Peyer's patch (tissue), 4 donors: ENCODE measurements at regions not wholly inside any gene's neighbourhood (a gene's known extent, or its start where the extent isn't known, plus 50 kb on each side); places are given as distances from the start of the nearest gene placed in this dataset.

ENCODE experiments used
- DNase-seq, 3 donors: peaks; one replicate each; pipeline ENCODE4 v3.0.0-alpha.2; 2017 to 2019
- H3K27ac ChIP-seq, 4 donors: fragments of 200-600 bp; sonication (generic); one replicate each; pipeline ENCODE4 v1.5.1; 2016 to 2019
- H3K27me3 ChIP-seq, 2 donors: fragments of 200-600 bp; sonication (generic); one replicate each; pipeline ENCODE4 v1.5.1; 2019
- H3K36me3 ChIP-seq, 3 donors: fragments of 200-600 bp; sonication (generic); one replicate each; pipeline ENCODE4 v1.5.1; 2016 to 2019
- H3K4me1 ChIP-seq, 4 donors: fragments of 200-600 bp; sonication (generic); one replicate each; pipeline ENCODE4 v1.5.1; 2016 to 2019
- H3K4me3 ChIP-seq, 4 donors: fragments of 200-600 bp; sonication (generic); 1 replicate in 3 of 4; 2 replicates in 1 of 4; pipeline ENCODE4 v1.5.1; 2016 to 2019; ENCODE audit warnings: mild to moderate bottlenecking in 1 of 4
- H3K9me3 ChIP-seq, 4 donors: fragments of 200-600 bp; sonication (generic); one replicate each; pipeline ENCODE4 v1.5.1; 2016 to 2019; ENCODE audit warnings: mild to moderate bottlenecking in 1 of 4
- POLR2A ChIP-seq, 2 donors: fragments of 450-650 bp; IDR thresholded peaks; one replicate each; pipeline ENCODE4 v1.5.1; 2017; ENCODE audit warnings: antibody characterized with exemption in 2 of 2, mild to moderate bottlenecking in 2 of 2, moderate library complexity in 2 of 2
- TF ChIP-seq, protein P1 (sequence below), 6 experiments: fragments of 450-650 bp in 4 of 6; fragments of 200-600 bp in 2 of 6; sonication (generic) in 1 of 6; IDR thresholded peaks; one replicate each; pipeline ENCODE4 v1.5.1; 2017 to 2019; ENCODE audit warnings: antibody characterized with exemption in 6 of 6, mild to moderate bottlenecking in 3 of 6, moderate library complexity in 1 of 6

DNA sequence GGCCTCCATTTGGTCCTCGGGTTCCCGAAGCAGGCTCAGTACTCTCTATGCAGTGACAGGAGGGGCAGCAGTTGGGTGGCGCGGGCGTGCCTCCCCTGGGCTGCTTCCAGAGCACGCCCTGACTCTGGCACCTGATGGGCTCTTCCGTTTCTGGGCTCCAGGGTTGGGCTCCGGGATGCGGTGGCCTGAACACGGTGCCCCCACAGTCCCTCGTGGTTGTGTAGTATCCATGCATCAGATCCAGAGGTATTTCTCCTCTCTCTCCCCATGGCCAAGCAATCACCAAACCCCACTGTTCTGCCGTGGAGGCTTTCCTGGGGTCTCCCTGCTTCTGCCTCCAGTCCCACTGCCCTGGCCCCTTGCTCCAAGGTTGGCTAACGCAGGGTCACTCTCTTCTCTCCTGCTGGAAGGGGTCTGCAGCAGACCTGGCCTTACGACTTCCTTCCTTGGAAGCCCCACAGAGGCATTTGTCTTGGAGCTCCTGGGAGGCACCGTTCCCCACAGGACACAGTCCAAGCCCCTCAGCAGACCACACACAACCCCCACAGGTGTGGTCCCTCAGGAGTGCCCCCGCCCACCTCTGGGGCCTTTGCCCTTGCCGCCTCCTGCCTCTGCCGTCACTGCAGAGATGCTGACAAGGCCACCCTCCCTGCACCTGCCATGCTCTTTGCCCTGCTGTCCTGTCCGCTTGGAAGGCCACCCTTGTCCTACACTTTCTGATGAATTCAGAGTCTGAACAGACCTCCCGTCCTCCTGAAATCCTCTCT lies 136.6 kb upstream of the ASB18 start:
- H3K4me1 ChIP-seq = no peaks in the 10 kb centered on the region
- H3K27me3 ChIP-seq = no peaks in the 10 kb centered on the region
- no peak overlapping the region for H3K4me3 ChIP-seq
- TF ChIP-seq, protein P1, sequence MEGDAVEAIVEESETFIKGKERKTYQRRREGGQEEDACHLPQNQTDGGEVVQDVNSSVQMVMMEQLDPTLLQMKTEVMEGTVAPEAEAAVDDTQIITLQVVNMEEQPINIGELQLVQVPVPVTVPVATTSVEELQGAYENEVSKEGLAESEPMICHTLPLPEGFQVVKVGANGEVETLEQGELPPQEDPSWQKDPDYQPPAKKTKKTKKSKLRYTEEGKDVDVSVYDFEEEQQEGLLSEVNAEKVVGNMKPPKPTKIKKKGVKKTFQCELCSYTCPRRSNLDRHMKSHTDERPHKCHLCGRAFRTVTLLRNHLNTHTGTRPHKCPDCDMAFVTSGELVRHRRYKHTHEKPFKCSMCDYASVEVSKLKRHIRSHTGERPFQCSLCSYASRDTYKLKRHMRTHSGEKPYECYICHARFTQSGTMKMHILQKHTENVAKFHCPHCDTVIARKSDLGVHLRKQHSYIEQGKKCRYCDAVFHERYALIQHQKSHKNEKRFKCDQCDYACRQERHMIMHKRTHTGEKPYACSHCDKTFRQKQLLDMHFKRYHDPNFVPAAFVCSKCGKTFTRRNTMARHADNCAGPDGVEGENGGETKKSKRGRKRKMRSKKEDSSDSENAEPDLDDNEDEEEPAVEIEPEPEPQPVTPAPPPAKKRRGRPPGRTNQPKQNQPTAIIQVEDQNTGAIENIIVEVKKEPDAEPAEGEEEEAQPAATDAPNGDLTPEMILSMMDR (IDR thresholded peaks at IDR 0.05) = no peak
- H3K9me3 ChIP-seq = no peaks in the 10 kb centered on the region
- H3K27ac ChIP-seq = no peak overlapping the region
- H3K36me3 ChIP-seq = no peaks in the 10 kb centered on the region
- no peak for DNase-seq

DNA sequence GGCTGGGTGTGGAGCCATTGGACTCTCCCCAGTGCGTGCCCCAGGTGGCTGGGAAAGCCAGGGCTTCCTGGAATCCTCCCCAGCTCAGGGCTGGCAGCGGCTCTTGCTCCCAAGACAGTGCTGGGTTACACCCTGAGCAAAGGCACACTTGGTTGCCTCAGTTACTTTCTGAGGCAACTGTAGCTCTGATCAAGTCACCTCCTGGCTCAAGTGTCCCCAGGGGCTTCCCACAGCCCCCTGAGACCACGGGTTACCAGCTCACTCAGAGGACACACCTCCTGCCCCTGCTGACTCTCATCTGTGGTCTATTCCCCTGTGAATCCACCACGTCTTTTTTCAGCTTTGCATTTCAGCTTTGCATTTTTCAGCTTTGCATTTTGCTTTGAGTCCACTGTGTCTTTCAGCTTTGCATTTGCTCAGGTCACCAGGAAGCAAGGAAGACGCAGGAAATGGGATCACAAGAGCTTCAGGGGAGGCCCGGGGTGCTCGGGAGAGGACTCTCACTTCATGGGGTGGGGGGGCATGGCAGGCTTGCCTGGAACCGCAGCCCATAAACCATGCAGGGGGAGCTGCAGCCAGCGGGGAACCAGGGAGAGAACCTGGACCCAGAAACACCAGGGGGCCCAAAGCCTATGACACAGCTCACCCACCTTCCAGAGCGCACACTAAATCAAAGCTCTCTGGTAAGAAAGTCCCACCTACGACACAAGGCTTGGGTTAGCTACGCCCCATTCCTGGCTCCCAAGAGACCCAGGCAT lies 138.0 kb upstream of the ASB18 start:
- no peaks in the 10 kb centered on the region for H3K4me1 ChIP-seq
- DNase-seq = no peak
- H3K27me3 ChIP-seq = no peaks in the 10 kb centered on the region
- no peaks in the 10 kb centered on the region for H3K36me3 ChIP-seq
- H3K4me3 ChIP-seq = no peak overlapping the region
- no peak overlapping the region for H3K27ac ChIP-seq
- no peak for TF ChIP-seq POLR2A (IDR thresholded peaks at IDR 0.05)
- TF ChIP-seq, protein P1 (IDR thresholded peaks at IDR 0.05) = no peak
- H3K9me3 ChIP-seq = no peaks in the 10 kb centered on the region

GRCh38 chr2:236403125-236403524 lies 138.9 kb upstream of the ASB18 start:
- H3K27me3 ChIP-seq = no peaks in the 10 kb centered on the region
- TF ChIP-seq POLR2A (IDR thresholded peaks at IDR 0.05) = no peak
- TF ChIP-seq, protein P1 (IDR thresholded peaks at IDR 0.05) = no peak
- H3K4me3 ChIP-seq = no peak overlapping the region
- H3K4me1 ChIP-seq = no peaks in the 10 kb centered on the region
- no peaks in the 10 kb centered on the region for H3K36me3 ChIP-seq
- H3K9me3 ChIP-seq = no peaks in the 10 kb centered on the region
- no peak overlapping the region for H3K27ac ChIP-seq
- no peak for DNase-seq

GRCh38 chr2:236403811-236404210 lies 139.6 kb upstream of the ASB18 start:
- no peak for DNase-seq
- no peaks in the 10 kb centered on the region for H3K9me3 ChIP-seq
- TF ChIP-seq POLR2A (IDR thresholded peaks at IDR 0.05) = no peak
- TF ChIP-seq, protein P1 (IDR thresholded peaks at IDR 0.05) = no peak
- H3K36me3 ChIP-seq = no peaks in the 10 kb centered on the region
- H3K4me1 ChIP-seq = no peaks in the 10 kb centered on the region
- H3K4me3 ChIP-seq = no peak overlapping the region
- H3K27ac ChIP-seq = no peak overlapping the region
- no peaks in the 10 kb centered on the region for H3K27me3 ChIP-seq

- Histone ChIP-seq H3K27me3 (no peaks in the 10 kb centered on the region), H3K27ac (no peak overlapping the region), H3K4me3 (no peak overlapping the region), H3K4me1 (no peaks in the 10 kb centered on the region), H3K9me3 (no peaks in the 10 kb centered on the region), H3K36me3 (no peaks in the 10 kb centered on the region)
- no peak for TF ChIP-seq POLR2A (IDR thresholded peaks at IDR 0.05)
- TF ChIP-seq, protein P1 (IDR thresholded peaks at IDR 0.05) = no peak
- DNase-seq = no peak
These were observed 140.1 kb upstream of the ASB18 start for GRCh38 chr2:236404346-236404745.
